ENCODE measurements at regions not wholly inside any gene's neighbourhood (a gene's known extent, or its start where the extent isn't known, plus 50 kb on each side); places are given as distances from the start of the nearest gene placed in this dataset.

GRCh38 chr3:30503446-30503845 lies 103.0 kb upstream of the TGFBR2 start:
- no peak for DNase-seq (ENCODE audit: low read depth)
- TF ChIP-seq, protein P1, sequence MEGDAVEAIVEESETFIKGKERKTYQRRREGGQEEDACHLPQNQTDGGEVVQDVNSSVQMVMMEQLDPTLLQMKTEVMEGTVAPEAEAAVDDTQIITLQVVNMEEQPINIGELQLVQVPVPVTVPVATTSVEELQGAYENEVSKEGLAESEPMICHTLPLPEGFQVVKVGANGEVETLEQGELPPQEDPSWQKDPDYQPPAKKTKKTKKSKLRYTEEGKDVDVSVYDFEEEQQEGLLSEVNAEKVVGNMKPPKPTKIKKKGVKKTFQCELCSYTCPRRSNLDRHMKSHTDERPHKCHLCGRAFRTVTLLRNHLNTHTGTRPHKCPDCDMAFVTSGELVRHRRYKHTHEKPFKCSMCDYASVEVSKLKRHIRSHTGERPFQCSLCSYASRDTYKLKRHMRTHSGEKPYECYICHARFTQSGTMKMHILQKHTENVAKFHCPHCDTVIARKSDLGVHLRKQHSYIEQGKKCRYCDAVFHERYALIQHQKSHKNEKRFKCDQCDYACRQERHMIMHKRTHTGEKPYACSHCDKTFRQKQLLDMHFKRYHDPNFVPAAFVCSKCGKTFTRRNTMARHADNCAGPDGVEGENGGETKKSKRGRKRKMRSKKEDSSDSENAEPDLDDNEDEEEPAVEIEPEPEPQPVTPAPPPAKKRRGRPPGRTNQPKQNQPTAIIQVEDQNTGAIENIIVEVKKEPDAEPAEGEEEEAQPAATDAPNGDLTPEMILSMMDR (IDR thresholded peaks at IDR 0.05; ENCODE audit: insufficient read depth, low read depth, low read length): no peak
- no peaks in the 10 kb centered on the region for H3K27me3 ChIP-seq (ENCODE audit: control insufficient read depth, insufficient read depth, low read length)
- ChIA-PET POLR2A (no interaction called here), CTCF (interaction anchor here (0.9 to 1.0 kb wide), 2 partner anchors 46 to 305 kb away, joined by 3 to 4 read pairs; no protein-coding TSS in a partner anchor)
- H3K4me3 ChIP-seq (ENCODE audit: low read depth, low read length): no peak overlapping the region
- no peaks in the 10 kb centered on the region for H3K36me3 ChIP-seq (ENCODE audit: control insufficient read depth, insufficient read depth, low read length)

- no peaks in the 10 kb centered on the region for H3K27me3 ChIP-seq (ENCODE audit: control insufficient read depth, insufficient read depth, low read length)
- POLR2A ChIA-PET: no interaction called here
- H3K36me3 ChIP-seq (ENCODE audit: control insufficient read depth, insufficient read depth, low read length): no peaks in the 10 kb centered on the region
- TF ChIP-seq, protein P1 (IDR thresholded peaks at IDR 0.05; ENCODE audit: insufficient read depth, low read depth, low read length): no peak
- no peak overlapping the region for H3K4me3 ChIP-seq (ENCODE audit: low read depth, low read length)
- CTCF ChIA-PET: no interaction called here
- DNase-seq (ENCODE audit: low read depth): no peak
These were observed 101.5 kb upstream of the TGFBR2 start for GRCh38 chr3:30504939-30505338.

DNA sequence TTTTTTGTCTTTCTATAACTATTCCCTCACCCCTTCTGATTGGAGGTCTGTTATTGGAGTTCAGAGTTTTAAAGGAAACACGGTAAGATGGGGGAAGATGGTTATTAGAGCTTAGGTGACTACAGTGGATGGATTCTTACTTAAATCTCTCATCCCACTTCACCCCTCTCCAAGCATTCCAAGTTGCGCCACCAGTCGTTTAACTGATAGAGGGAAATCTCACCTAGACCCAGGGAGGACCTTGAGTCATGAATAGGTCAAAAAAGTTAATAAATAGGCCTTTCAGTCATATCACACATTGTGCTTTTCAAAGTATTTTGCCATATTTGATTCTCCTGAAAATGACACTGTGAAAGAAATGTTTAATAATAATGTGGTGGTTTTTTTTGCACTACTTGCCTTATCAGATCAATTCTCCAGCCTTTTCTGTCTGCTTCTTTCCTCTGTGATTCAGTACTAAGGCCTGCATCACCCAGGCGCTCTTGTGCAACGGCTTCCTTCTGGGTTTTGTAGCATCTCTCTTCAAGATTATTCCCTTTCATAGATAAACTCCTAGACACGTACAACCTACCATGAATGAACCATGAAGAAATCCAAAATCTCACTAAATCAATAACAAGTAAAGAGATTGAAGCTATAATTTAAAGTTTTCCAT lies 100.4 kb upstream of the TGFBR2 start:
- ChIA-PET POLR2A (no interaction called here), CTCF (no interaction called here)
- TF ChIP-seq, protein P1 (IDR thresholded peaks at IDR 0.05; ENCODE audit: insufficient read depth, low read depth, low read length): no peak

DNA sequence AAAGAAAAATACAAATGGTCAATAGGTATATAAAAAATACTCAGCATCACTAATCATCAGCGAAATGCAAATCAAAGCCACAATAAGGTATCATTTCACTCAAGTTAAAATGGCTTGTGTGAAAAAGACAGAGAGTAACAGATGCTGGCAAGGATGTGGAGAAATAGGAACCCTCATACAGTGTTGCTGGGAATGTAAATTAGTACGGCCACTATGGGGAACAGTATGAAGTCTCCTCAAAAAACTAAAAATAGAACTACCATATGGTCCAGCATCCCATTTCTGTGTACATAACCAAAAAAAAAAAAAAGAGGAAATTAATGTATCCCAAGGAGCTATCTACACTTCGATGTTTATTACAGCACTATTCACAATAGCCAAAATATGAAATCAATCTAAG lies 98.1 kb upstream of the TGFBR2 start:
- no peak for DNase-seq (ENCODE audit: low read depth)
- TF ChIP-seq, protein P1 (IDR thresholded peaks at IDR 0.05; ENCODE audit: insufficient read depth, low read depth, low read length): no peak
- ChIA-PET POLR2A (no interaction called here), CTCF (no interaction called here)
- Histone ChIP-seq H3K36me3 (ENCODE audit: control insufficient read depth, insufficient read depth, low read length) (no peaks in the 10 kb centered on the region), H3K27me3 (ENCODE audit: control insufficient read depth, insufficient read depth, low read length) (no peaks in the 10 kb centered on the region), H3K4me3 (ENCODE audit: low read depth, low read length) (no peak overlapping the region)

More for the DNA sequence above, 100.4 kb upstream of the TGFBR2 start:
- Histone ChIP-seq H3K36me3 (ENCODE audit: control insufficient read depth, insufficient read depth, low read length) (no peaks in the 10 kb centered on the region), H3K27me3 (ENCODE audit: control insufficient read depth, insufficient read depth, low read length) (no peaks in the 10 kb centered on the region), H3K4me3 (ENCODE audit: low read depth, low read length) (no peak overlapping the region)
- no peak for DNase-seq (ENCODE audit: low read depth)

DNA sequence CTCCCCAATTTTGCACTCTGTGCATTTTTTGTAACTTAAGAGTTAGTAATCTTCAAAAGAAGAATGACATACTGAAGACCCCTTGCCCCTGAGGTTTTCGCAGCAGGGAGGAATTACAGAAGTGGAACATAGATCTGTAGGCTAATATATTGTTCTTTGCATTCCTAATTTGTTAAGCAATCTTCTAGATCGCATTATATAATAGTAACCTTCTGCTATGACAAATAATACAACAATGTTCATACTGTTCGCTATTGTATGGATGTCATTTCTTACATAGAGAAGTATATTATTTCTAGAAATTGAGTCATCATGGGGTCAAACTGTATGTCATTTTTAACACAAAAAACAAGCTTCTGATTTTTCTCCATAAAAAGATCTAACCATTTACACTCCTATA lies 95.8 kb upstream of the TGFBR2 start:
- H3K36me3 ChIP-seq (ENCODE audit: control insufficient read depth, insufficient read depth, low read length): no peaks in the 10 kb centered on the region
- TF ChIP-seq, protein P1 (IDR thresholded peaks at IDR 0.05; ENCODE audit: insufficient read depth, low read depth, low read length): no peak
- no peaks in the 10 kb centered on the region for H3K27me3 ChIP-seq (ENCODE audit: control insufficient read depth, insufficient read depth, low read length)
- POLR2A ChIA-PET: no interaction called here
- DNase-seq (ENCODE audit: low read depth): no peak
- no peak overlapping the region for H3K4me3 ChIP-seq (ENCODE audit: low read depth, low read length)
- CTCF ChIA-PET: no interaction called here
